ENCODE measurements at regions not wholly inside any gene's neighbourhood (a gene's known extent, or its start where the extent isn't known, plus 50 kb on each side); places are given as distances from the start of the nearest gene placed in this dataset.

DNA sequence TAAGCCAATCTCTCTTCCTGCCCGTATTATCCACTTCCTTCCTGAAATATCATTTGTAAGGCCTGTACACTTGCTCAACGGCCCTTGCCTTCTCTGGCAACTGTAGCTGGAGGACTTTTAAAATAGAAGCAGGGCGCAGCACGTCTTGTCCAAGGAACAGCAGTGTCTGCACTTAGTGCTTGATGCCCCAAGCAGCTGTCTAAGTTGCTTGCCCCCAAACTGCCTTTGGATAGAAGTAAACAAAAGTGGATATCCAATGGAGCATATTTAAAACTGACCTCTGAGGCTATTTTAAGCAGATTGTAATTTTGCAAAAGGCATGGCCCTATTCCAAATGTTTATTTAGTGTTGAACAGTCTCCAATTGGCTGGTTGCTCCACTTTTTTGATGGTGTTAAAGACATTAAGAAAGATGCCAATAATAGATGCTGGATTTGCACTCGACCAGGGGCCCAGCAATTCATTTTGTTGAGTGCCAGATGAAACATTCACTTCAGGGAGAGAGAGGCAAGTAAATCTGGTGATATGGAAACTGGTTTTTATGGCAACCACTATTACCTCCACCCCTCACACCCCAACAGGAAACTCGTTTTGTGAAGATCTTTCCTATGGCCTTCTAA is 526.8 kb upstream of the TBL1XR1 start:
- H3K4me3 ChIP-seq, result no peak overlapping the region
- intact Hi-C loops (cut with DNase I; ENCODE audit: low total_unique reads), result no loop called here
- H3K9me3 ChIP-seq, result no peaks in the 10 kb centered on the region
- H3K27me3 ChIP-seq, result no peaks in the 10 kb centered on the region
- peaks cover 0 to 58% (median 18%) of the 10 kb centered on the region in 4 donors for H3K4me1 ChIP-seq
- H3K27ac ChIP-seq, result peak overlapping the region; percentile 64
- DNase-seq, result peak; percentile 91 to 92
- H3K36me3 ChIP-seq, result no peaks in the 10 kb centered on the region
- TF ChIP-seq, protein P1, sequence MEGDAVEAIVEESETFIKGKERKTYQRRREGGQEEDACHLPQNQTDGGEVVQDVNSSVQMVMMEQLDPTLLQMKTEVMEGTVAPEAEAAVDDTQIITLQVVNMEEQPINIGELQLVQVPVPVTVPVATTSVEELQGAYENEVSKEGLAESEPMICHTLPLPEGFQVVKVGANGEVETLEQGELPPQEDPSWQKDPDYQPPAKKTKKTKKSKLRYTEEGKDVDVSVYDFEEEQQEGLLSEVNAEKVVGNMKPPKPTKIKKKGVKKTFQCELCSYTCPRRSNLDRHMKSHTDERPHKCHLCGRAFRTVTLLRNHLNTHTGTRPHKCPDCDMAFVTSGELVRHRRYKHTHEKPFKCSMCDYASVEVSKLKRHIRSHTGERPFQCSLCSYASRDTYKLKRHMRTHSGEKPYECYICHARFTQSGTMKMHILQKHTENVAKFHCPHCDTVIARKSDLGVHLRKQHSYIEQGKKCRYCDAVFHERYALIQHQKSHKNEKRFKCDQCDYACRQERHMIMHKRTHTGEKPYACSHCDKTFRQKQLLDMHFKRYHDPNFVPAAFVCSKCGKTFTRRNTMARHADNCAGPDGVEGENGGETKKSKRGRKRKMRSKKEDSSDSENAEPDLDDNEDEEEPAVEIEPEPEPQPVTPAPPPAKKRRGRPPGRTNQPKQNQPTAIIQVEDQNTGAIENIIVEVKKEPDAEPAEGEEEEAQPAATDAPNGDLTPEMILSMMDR (IDR thresholded peaks at IDR 0.05), result no peak

GRCh38 chr3:177725165-177725564 is 527.9 kb upstream of the TBL1XR1 start:
- H3K4me3 ChIP-seq, result no peak overlapping the region
- no peaks in the 10 kb centered on the region for H3K36me3 ChIP-seq
- no peaks in the 10 kb centered on the region for H3K27me3 ChIP-seq
- H3K4me1 ChIP-seq, result peaks cover 0 to 69% (median 26%) of the 10 kb centered on the region in 4 donors
- no peak for DNase-seq
- TF ChIP-seq, protein P1 (IDR thresholded peaks at IDR 0.05), result no peak
- H3K27ac ChIP-seq, result peak overlapping the region; percentile 64
- H3K9me3 ChIP-seq, result no peaks in the 10 kb centered on the region
- intact Hi-C loops (cut with DNase I; ENCODE audit: low total_unique reads), result no loop called here

DNA sequence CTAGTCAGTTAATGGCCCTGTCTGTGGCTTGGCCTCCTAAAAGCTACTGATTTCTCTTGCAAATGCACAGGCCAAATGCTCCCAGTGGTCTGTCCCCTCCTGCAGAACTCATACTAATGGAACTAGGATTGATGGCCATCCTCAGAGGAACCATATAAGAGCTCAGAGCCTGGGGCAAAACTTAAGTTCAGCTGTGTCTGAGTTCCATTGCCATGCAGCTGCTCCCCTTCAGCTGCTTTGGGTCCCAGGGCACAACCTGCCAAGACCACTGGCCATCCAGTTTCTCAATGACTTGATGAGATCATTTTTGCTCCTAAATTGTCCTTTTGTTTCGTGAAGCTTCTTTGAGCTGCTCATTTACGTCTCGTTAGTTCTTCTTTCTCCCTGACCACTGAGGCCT is 529.5 kb upstream of the TBL1XR1 start:
- no peak for DNase-seq
- H3K9me3 ChIP-seq, result no peaks in the 10 kb centered on the region
- TF ChIP-seq, protein P1 (IDR thresholded peaks at IDR 0.05), result no peak
- H3K4me1 ChIP-seq, result peaks cover 0 to 67% (median 28%) of the 10 kb centered on the region in 4 donors
- intact Hi-C loops (cut with DNase I; ENCODE audit: low total_unique reads), result no loop called here
- H3K27me3 ChIP-seq, result no peaks in the 10 kb centered on the region
- no peak overlapping the region for H3K4me3 ChIP-seq
- peak overlapping the region; percentile 18 to 64 for H3K27ac ChIP-seq
- no peaks in the 10 kb centered on the region for H3K36me3 ChIP-seq

GRCh38 chr3:177729956-177730681 is 532.8 kb upstream of the TBL1XR1 start:
- Histone ChIP-seq H3K9me3 (no peaks in the 10 kb centered on the region), H3K4me1 (peaks cover 0 to 38% (median 15%) of the 10 kb centered on the region in 4 donors), H3K4me3 (no peak overlapping the region), H3K36me3 (no peaks in the 10 kb centered on the region), H3K27me3 (no peaks in the 10 kb centered on the region), H3K27ac (peak overlapping the region; percentile 30 to 58)
- TF ChIP-seq, protein P1 (IDR thresholded peaks at IDR 0.05), result no peak
- peak; percentile 70 to 74 for DNase-seq
- intact Hi-C loops (cut with DNase I; ENCODE audit: low total_unique reads), result no loop called here

- Histone ChIP-seq H3K27me3 (no peaks in the 10 kb centered on the region), H3K36me3 (no peaks in the 10 kb centered on the region), H3K9me3 (no peaks in the 10 kb centered on the region), H3K27ac (no peak overlapping the region), H3K4me3 (no peak overlapping the region), H3K4me1 (peaks cover 0 to 31% (median 10%) of the 10 kb centered on the region in 4 donors)
- intact Hi-C loops (cut with DNase I; ENCODE audit: low total_unique reads), result no loop called here
- no peak for DNase-seq
- TF ChIP-seq, protein P1 (IDR thresholded peaks at IDR 0.05), result no peak
These were observed 533.5 kb upstream of the TBL1XR1 start for GRCh38 chr3:177730814-177731213.
